Thymus (tissue), 11 donors: ENCODE measurements at regions not wholly inside any gene's neighbourhood (a gene's known extent, or its start where the extent isn't known, plus 50 kb on each side); places are given as distances from the start of the nearest gene placed in this dataset.
"Not testable (repeated sequence)": the region's sequence is repeated elsewhere in the genome, so short reads cannot be mapped to it uniquely, and the experiment has no call there.

Source experiments
- DNase-seq, 9 donors: peaks; one replicate each; pipeline ENCODE4 v3.0.0-alpha.2; 2013; ENCODE audit warnings: low spot score in 9 of 9, low read depth in 6 of 9, missing footprints in 1 of 9
- H3K27ac ChIP-seq, 2 donors: one replicate each; pipeline ENCODE4 v1.5.1; 2013; ENCODE audit warnings: control low read depth in 1 of 2, low read depth in 1 of 2, low read length in 1 of 2, mild to moderate bottlenecking in 1 of 2, moderate library complexity in 1 of 2
- H3K27me3 ChIP-seq, 2 donors: one replicate each; pipeline ENCODE4 v1.5.1; 2013; ENCODE audit warnings: low read length in 1 of 2; ENCODE audit not compliant: control insufficient read depth in 2 of 2, insufficient read depth in 1 of 2
- H3K36me3 ChIP-seq, 2 donors: one replicate each; pipeline ENCODE4 v1.5.1; 2013; ENCODE audit warnings: low read length in 1 of 2, mild to moderate bottlenecking in 1 of 2, moderate library complexity in 1 of 2; ENCODE audit not compliant: control insufficient read depth in 2 of 2, insufficient read depth in 2 of 2
- H3K4me1 ChIP-seq, 2 donors: one replicate each; pipeline ENCODE4 v1.5.1; 2013; ENCODE audit warnings: low read length in 2 of 2; ENCODE audit not compliant: control insufficient read depth in 2 of 2, insufficient read depth in 2 of 2
- H3K4me3 ChIP-seq, 2 donors: one replicate each; pipeline ENCODE4 v1.5.1; 2013; ENCODE audit warnings: low read length in 2 of 2, control low read depth in 1 of 2, mild to moderate bottlenecking in 1 of 2
- H3K9me3 ChIP-seq, 2 donors: one replicate each; pipeline ENCODE4 v1.5.1; 2013; ENCODE audit warnings: low read length in 1 of 2, mild to moderate bottlenecking in 1 of 2; ENCODE audit not compliant: control insufficient read depth in 2 of 2, insufficient read depth in 1 of 2
- WGBS: extraction: QIAGEN DNeasy Blood & Tissue Kit; methylation state at CpG from one replicate; pipeline ENCODE4 v1.1.7; 2013; 5-methylcytosine and 5-hydroxymethylcytosine counted together
- donor health status: healthy.

DNA sequence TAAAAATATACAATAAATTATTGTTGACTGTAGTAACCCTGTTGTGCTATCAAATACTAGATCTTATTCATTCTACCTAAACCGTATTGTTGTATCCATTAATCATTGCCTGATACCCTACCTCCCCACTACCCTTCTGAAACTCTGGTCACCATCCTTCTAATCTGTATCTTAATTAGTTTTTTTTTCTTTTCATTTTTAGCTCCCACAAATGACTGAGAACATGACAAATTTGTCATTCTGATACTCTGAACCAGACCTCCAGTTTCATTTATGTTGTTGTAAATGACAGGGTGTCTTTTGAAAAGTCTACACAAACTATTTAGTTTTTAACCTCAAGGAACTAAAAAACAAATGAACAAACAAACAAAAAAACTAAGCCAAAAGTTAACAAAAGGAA lies 185.1 kb downstream of the ZFY start:
- not testable (repeated sequence) for H3K36me3 ChIP-seq, DNase-seq, H3K9me3 ChIP-seq, H3K27me3 ChIP-seq, H3K4me3 ChIP-seq, H3K4me1 ChIP-seq, H3K27ac ChIP-seq
- WGBS = 94% methylated on average over 1 of the region's 1 CpG

DNA sequence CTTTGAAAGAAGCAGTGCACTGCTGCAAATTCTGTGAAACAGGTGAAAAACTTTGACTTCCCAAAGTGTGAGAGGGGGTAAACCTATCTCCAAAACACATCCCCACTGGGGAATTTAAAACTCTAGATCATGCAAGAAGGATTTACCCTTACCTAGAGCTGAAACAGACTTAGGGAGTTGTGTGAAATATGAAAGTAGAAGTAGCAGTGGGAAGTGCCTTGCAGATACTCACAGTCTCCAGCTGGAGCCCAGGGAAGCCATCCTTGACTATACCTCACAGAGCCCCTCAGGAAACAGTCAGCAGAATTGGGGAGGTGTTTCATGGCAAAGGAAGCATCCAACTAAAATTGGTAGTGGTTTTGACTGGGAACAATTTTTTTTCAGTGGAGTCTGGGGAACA lies 185.5 kb downstream of the ZFY start:
- H3K27me3 ChIP-seq, DNase-seq, H3K27ac ChIP-seq, H3K9me3 ChIP-seq, H3K36me3 ChIP-seq, H3K4me3 ChIP-seq, H3K4me1 ChIP-seq: not testable (repeated sequence)

DNA sequence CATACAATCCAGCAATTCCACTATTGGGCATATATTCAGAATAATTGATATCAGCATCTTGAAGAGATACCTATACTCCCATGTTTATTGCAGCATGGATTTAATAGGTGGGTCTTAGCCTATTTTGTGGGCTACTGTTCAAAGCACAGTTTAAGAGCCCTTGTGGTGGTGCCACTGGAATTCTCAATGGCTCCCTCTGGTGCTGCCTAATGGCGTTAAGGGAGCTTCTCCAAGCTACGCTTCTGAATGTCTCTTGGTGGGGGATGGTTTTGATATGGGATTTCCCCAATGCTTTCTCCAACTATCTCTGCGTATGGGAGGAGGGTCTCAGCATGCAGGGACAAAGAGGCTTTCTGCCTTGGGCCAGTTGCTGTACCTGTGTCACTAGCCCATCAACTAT lies 188.3 kb downstream of the ZFY start:
- DNase-seq, H3K4me3 ChIP-seq, H3K9me3 ChIP-seq, H3K27me3 ChIP-seq, H3K27ac ChIP-seq, H3K4me1 ChIP-seq, H3K36me3 ChIP-seq: not testable (repeated sequence)
- WGBS = 95% methylated on average over 3 of the region's 3 CpGs

DNA sequence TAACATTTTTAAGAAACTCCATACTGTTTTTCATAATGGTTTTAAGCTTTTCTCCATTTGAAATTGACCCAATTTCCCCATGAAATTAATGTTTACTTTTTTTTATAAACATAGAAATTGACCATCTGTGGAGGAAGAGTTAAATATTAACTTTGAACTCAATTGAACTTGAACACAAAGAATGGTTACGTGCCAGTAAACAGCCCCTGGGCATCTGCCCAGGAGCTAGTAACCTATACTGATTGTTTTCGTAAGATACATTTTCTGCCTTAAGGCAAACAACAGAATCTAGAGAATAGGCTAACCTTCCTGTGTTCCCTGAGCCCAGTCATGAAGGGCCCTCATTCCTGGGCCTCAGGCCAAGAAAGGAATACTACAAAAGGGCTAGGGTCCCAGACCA lies 235.9 kb downstream of the ZFY start:
- not testable (repeated sequence) for DNase-seq, H3K27ac ChIP-seq, H3K36me3 ChIP-seq, H3K9me3 ChIP-seq, H3K27me3 ChIP-seq, H3K4me1 ChIP-seq, H3K4me3 ChIP-seq
- WGBS = 96% methylated on average over 2 of the region's 2 CpGs

DNA sequence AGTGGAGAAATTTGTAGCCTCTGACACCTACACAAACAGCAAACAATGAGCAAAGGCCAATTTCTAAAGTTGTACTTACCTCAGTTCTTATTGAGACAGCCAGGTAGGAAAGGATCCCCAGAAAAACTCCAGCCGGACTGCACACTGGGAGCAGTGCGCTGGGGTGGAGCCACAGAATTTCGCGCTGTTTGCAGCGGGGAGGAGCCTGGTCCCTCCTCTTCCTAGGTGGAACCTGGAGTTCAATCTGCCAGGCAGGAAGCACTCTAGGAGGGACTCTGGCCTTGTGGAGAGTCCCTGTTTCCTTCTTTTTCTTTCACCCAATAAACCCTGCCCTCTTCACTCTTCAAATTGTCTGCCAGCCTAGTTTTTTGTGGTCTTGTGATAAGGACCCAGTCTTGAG lies 259.9 kb downstream of the ZFY start:
- WGBS = no CpG with 5 or more reads among the region's 5 CpGs
- H3K4me3 ChIP-seq, H3K4me1 ChIP-seq, H3K27ac ChIP-seq, H3K36me3 ChIP-seq, H3K27me3 ChIP-seq, H3K9me3 ChIP-seq, DNase-seq: not testable (repeated sequence)

DNA sequence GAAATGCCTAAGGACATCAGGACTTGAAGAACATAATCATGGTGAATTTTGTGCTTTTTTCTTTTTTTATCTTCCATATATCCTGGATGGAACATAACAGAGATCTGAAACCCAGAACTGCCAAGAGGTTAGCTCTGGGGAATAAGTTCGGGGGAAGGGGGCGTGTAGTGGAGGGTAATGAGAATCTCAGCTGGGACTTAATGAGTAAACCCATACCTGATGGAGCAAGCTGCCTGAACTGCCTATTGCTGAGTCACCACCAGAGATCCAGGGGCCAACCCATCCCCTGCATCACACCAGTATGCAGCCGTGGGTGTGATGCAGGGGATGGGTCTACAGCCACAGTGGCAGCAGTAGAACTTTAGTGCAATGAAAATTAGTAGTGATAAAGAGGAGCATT lies 267.1 kb downstream of the ZFY start:
- H3K27ac ChIP-seq, H3K36me3 ChIP-seq, H3K9me3 ChIP-seq, DNase-seq, H3K4me1 ChIP-seq, H3K27me3 ChIP-seq, H3K4me3 ChIP-seq: not testable (repeated sequence)
- WGBS = 96% methylated on average over 2 of the region's 3 CpGs

DNA sequence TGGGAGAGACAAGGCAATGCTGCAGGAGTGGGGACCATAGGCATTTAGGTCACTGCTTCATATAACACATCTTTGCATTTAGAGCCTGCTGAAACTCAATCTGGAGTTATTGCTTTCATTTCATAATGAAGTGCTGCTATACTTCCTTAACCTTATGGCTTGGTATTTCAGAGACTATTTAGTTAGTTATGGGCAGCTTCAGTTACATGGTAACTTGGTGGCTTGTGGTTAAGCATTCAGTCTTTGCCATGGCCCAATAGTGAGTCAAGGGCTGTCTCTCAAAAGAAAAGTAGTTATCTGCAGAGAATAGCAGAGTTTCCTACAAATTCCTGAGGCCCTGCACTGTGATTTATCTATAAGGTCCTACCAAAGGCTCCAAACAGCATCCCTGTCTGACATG lies 271.6 kb downstream of the ZFY start:
- not testable (repeated sequence) for H3K36me3 ChIP-seq, H3K27ac ChIP-seq, H3K9me3 ChIP-seq, H3K4me1 ChIP-seq, H3K27me3 ChIP-seq, DNase-seq, H3K4me3 ChIP-seq

DNA sequence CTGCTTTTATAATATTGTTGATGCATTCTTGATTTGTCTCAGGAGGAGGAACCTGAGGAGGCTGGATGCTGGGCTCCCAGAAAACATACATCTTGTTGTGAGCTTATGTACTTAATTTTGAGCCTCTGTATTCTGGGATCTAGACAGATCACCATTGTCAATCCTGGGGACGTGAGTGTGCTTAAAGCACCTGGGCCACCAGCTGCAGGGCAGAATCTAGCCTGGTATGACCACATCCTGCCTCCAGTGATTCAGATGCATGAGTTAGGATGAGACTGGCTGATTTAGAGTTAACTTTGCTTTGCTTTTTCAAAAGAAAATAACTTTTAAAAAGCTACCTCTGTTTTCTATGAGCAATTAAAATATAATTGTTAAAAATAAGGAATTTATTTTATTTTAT lies 278.0 kb downstream of the ZFY start:
- not testable (repeated sequence) for H3K27me3 ChIP-seq, H3K4me1 ChIP-seq, H3K27ac ChIP-seq, H3K36me3 ChIP-seq, H3K9me3 ChIP-seq, H3K4me3 ChIP-seq
- WGBS = 2% methylated on average over 1 of the region's 1 CpG
- DNase-seq = peak in 2 of 9 donors; percentile 2 to 19

DNA sequence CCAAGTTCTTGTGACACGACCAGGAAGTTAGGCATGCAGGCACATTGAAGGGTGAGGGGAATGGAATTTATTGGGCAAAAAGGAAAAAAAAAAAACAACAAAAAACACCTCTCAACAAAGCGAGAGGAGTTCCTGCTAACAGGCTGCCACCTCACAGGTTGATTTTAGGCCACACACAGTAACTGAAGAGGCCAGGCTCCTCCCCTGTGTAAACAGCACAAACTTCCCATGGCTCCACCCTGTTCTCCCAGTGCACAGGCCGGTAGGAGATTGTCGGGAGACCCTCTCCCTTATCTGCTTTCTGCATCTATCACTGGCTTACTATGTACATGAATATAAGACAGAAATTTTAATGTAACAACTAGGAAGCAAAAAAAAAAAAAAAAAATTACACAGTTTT lies 283.0 kb downstream of the ZFY start:
- WGBS = 46% methylated on average over 3 of the region's 4 CpGs
- DNase-seq, H3K36me3 ChIP-seq: not testable (repeated sequence)

DNA sequence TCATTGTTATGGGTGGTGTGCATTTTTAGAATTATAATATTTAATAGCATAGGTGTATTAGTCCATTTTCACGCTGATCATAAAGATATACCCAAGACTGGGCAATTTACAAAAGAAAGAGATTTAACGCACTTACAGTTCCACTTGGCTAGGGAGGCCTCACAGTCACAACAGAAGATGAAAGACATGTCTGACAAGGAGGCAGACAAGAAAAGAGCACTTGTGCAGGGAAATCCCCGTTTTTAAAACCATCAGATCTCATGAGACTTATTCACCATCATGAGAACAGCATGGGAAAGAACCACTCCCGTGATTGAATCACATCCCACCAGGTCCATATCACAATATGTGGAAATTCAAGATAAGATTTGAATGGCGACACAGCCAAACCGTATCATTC lies 283.4 kb downstream of the ZFY start:
- not testable (repeated sequence) for H3K27me3 ChIP-seq, H3K27ac ChIP-seq, H3K4me1 ChIP-seq, H3K36me3 ChIP-seq, DNase-seq, H3K9me3 ChIP-seq, H3K4me3 ChIP-seq
- 83% methylated on average over 6 of the region's 6 CpGs for WGBS

More for the DNA sequence above, 283.0 kb downstream of the ZFY start:
- not testable (repeated sequence) for H3K27ac ChIP-seq, H3K4me1 ChIP-seq, H3K4me3 ChIP-seq, H3K9me3 ChIP-seq, H3K27me3 ChIP-seq
